ENCODE measurements at regions not wholly inside any gene's neighbourhood (a gene's known extent, or its start where the extent isn't known, plus 50 kb on each side); places are given as distances from the start of the nearest gene placed in this dataset.
"Not testable (repeated sequence)": the region's sequence is repeated elsewhere in the genome, so short reads cannot be mapped to it uniquely, and the experiment has no call there.

DNA sequence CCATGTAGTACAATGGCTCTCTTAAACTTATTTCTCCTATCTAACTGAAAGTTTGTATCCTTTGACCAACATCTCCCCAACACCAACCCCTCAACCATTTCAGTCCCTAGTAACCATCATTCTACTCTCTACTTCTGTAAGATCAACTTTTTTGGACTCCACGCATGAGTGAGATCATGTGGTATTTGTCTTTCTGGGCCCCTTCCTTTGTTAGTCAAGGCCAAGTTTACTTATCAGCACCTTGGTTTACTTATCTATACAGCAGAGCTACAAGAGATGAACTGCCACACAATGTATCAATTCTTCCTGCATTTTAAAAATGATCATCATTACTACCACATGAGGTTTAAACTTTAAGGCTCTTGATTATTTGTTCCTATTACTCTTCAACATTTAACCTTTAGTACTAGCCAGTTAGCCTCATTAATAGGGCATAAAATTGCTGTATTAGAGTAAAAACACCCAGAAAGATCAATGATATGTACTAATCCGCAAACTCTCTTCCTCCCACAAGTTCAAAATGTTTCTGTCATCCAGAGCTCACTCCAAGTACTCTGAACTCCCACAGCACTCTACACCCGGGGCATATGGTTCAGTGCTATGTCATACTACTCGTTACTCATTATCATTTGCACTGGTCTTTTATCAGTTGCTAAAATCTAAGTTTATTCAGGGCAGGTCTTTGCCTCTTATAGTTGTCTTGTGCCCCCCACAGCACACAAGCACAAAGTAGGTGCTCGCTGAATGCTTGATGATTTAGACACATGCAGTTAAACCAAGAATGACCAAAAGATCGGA is 145.7 kb upstream of the ADAMTS3 start:
- DNase-seq (ENCODE audit: insufficient read length, low spot score) (no peak), FAIRE-seq (no peak)
- TF ChIP-seq CTCF (IDR thresholded peaks at IDR 0.05; ENCODE audit: insufficient read depth, missing control alignments) = no peak

- no peak for TF ChIP-seq CTCF (IDR thresholded peaks at IDR 0.05; ENCODE audit: insufficient read depth, missing control alignments)
- DNase-seq (ENCODE audit: insufficient read length, low spot score) (no peak), FAIRE-seq (no peak)
Measured at GRCh38 chr4:72712997-72713396, 144.0 kb upstream of the ADAMTS3 start.

GRCh38 chr4:72709475-72709874 is 140.5 kb upstream of the ADAMTS3 start:
- DNase-seq (ENCODE audit: insufficient read length, low spot score) (no peak), FAIRE-seq (no peak)
- TF ChIP-seq CTCF (IDR thresholded peaks at IDR 0.05; ENCODE audit: insufficient read depth, missing control alignments) = no peak

DNA sequence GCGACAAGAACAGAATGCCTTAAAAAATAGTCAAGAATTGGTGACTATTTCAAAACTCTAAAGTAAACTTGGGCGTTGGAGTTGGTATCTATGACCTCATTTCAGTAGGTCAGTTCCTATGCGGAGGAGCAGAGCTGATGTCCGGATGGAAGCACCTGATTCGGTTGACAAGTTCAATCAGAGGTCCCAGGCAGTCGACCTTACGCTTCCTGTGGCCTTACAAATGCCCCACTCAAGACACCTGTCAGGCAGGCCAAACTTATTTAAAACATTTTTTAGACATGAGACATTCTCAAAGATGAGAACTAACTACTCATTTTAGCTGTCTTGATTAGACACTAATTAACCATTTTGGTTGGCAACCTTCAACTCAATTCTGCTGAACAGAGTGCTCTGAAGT is 137.7 kb upstream of the ADAMTS3 start:
- DNase-seq (ENCODE audit: insufficient read length, low spot score) (no peak), FAIRE-seq (no peak)
- no peak for TF ChIP-seq CTCF (IDR thresholded peaks at IDR 0.05; ENCODE audit: insufficient read depth, missing control alignments)

DNA sequence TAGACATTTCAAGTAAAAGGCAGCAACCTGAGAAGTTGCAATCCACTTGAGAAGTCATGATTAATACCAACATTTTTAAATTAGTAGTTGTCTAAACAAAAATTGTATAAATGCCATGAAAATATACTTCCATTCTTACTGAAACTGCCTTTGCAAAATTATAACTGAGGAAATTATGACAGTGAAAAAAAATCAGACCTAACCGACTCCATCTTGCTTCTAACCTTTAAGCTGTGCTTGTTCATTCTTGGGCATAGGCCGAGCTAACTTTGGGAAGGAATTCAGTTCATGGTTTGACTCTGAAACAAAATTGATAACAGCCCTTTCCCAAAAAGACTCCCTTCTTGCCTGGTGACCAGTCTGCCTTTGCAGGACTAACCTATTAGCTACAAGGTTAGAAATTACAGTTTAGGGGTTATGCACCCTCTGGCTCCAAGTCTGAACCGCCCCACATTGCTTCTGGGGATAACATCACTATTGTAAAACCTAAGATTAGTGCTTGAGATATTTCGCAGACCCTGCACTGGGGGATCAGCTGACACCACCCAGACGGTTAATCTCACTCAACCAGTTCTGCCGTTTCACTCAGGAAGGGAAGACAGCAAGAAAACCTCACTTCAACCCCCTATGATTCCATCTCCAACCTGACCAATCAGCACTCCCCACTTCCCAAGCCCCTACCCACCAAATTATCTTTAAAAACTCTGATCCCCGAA is 136.1 kb upstream of the ADAMTS3 start:
- DNase-seq (ENCODE audit: insufficient read length, low spot score); FAIRE-seq: not testable (repeated sequence)

DNA sequence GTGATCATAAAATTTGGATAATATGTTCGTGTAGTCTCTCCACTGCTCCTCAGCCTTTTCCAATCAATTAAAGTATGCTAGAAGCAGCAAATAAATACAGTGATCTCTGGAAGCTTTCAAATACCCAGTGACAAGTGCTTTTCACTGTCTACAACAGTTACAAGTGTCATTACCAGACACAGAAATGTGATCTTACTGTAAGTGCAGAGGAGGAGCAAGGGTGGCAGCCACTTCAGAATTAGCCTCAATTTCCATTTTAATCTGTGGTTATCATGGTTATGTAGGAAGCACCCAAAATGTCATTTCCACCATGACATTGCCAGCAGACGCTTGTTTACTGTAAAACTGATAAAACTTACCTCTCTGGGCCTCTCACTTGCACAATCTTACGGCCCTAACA is 133.9 kb upstream of the ADAMTS3 start:
- FAIRE-seq = no peak
- TF ChIP-seq CTCF (IDR thresholded peaks at IDR 0.05; ENCODE audit: insufficient read depth, missing control alignments) = no peak

DNA sequence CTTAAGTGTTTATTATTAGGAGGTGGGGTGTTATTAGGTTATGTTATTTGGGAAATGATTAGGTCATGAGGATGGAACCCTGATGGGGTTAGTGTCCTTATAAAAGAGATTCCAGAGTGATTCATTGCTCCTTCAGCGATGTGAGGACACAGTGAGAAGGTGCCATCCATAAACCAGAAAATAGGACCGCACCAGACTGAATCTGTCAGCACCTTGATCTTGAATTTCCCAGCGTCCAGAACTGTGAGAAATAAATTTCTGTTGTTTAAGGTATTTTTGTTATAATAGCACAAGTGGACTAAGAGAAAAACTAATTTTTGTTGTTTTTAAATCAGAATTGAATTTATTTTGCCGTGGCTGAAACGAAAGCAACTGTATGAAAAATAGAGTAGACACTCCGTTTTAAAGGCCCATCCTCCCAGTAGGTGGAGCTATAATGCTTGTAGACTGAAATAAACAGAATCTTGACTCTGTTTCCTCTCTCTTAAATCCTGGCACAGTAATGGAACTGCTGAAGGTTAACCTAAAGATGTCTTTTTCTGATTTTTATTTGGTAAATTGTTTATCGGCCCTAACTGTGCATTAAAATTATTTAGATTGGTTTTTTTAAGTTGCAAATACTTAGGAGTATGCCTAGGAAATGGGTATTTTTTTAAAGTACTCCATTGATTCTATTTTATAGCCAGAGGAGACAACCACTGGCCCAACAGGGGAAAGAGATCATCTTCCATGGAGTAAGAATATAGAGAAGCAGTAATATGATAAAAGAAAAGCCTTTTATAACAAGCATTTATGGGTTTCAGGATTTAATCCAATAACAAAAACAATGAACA is 133.2 kb upstream of the ADAMTS3 start:
- FAIRE-seq (peak; percentile 68), DNase-seq (ENCODE audit: insufficient read length, low spot score) (no peak)
- TF ChIP-seq CTCF (IDR thresholded peaks at IDR 0.05; ENCODE audit: insufficient read depth, missing control alignments) = peak; percentile 70

More for the DNA sequence above, 133.9 kb upstream of the ADAMTS3 start:
- DNase-seq (ENCODE audit: insufficient read length, low spot score) = no peak
